ENCODE measurements at regions not wholly inside any gene's neighbourhood (a gene's known extent, or its start where the extent isn't known, plus 50 kb on each side); places are given as distances from the start of the nearest gene placed in this dataset.

DNA sequence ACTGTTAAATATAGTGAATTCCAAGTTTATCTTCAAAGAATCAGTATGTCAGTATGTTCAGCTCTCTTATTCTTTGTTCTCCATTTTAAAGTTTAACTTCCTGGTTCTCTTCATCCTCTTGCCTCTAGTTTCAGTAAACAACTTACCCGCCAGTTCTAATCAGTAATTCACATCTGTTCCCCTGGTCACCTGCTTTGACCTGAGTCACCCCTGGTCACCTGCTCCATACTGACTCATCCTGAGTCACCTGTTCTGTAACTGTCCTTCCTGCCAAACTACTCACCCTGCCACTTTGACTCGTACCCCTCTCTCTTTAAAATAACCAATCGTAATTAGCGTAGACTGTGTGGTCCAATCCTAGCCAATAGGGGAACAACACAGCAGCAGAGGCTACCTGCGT is 992.7 kb upstream of the HS3ST1 start:
- TF ChIP-seq, protein P1, sequence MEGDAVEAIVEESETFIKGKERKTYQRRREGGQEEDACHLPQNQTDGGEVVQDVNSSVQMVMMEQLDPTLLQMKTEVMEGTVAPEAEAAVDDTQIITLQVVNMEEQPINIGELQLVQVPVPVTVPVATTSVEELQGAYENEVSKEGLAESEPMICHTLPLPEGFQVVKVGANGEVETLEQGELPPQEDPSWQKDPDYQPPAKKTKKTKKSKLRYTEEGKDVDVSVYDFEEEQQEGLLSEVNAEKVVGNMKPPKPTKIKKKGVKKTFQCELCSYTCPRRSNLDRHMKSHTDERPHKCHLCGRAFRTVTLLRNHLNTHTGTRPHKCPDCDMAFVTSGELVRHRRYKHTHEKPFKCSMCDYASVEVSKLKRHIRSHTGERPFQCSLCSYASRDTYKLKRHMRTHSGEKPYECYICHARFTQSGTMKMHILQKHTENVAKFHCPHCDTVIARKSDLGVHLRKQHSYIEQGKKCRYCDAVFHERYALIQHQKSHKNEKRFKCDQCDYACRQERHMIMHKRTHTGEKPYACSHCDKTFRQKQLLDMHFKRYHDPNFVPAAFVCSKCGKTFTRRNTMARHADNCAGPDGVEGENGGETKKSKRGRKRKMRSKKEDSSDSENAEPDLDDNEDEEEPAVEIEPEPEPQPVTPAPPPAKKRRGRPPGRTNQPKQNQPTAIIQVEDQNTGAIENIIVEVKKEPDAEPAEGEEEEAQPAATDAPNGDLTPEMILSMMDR (IDR thresholded peaks at IDR 0.05), result no peak
- TF ChIP-seq POLR2A (IDR thresholded peaks at IDR 0.05) (no peak), POLR2AphosphoS5 (IDR thresholded peaks at IDR 0.05) (no peak)
